22Rv1 (cell line): ENCODE measurements at regions not wholly inside any gene's neighbourhood (a gene's known extent, or its start where the extent isn't known, plus 50 kb on each side); places are given as distances from the start of the nearest gene placed in this dataset.

Experiments used
- ZFX ChIP-seq: fragments of 450-650 bp; IDR thresholded peaks from 2 replicates; pipeline ENCODE4 v1.6.1; 2017; ENCODE audit warnings: antibody characterized with exemption, borderline replicate concordance
- TF ChIP-seq, protein P1 (sequence below): fragments of 450-650 bp; IDR thresholded peaks from 2 replicates; pipeline ENCODE4 v1.5.1; 2017; ENCODE audit warnings: mild to moderate bottlenecking

DNA sequence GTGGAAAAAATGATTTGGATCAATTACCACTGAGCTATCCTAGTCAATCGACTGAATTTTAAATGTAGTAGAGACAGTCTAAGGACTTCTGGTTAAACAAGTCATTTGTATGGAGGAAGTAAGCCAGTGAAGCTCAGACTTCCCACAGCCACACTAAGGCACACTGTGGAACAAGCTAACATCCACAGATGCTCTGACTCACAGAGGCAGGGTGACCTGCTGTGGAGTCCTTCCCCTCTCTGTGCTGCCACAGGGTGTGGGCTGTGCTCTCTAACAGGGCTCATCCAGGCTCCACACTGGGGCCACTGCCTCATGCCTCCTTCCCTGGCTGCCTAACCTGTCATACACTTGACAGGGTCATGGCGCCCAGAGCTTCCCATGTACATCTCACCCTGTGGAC, 351.0 kb downstream of the GALR1 start:
- TF ChIP-seq, protein P1, sequence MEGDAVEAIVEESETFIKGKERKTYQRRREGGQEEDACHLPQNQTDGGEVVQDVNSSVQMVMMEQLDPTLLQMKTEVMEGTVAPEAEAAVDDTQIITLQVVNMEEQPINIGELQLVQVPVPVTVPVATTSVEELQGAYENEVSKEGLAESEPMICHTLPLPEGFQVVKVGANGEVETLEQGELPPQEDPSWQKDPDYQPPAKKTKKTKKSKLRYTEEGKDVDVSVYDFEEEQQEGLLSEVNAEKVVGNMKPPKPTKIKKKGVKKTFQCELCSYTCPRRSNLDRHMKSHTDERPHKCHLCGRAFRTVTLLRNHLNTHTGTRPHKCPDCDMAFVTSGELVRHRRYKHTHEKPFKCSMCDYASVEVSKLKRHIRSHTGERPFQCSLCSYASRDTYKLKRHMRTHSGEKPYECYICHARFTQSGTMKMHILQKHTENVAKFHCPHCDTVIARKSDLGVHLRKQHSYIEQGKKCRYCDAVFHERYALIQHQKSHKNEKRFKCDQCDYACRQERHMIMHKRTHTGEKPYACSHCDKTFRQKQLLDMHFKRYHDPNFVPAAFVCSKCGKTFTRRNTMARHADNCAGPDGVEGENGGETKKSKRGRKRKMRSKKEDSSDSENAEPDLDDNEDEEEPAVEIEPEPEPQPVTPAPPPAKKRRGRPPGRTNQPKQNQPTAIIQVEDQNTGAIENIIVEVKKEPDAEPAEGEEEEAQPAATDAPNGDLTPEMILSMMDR: no peak
- TF ChIP-seq ZFX: no peak
